Thyroid gland (tissue), 4 donors: ENCODE measurements at regions not wholly inside any gene's neighbourhood (a gene's known extent, or its start where the extent isn't known, plus 50 kb on each side); places are given as distances from the start of the nearest gene placed in this dataset.

Experiments used
- DNase-seq, 2 donors: peaks; one replicate each; pipeline ENCODE4 v3.0.0-alpha.2; 2019
- H3K27ac ChIP-seq, 3 donors: fragments of 200-600 bp; sonication (generic); 1 replicate in 2 of 3; 2 replicates in 1 of 3; pipeline ENCODE4 v1.5.1; 2016 to 2019; ENCODE audit warnings: mild to moderate bottlenecking in 1 of 3, moderate library complexity in 1 of 3
- H3K27me3 ChIP-seq: fragments of 200-600 bp; sonication (generic); one replicate; pipeline ENCODE4 v1.5.1; 2019
- H3K36me3 ChIP-seq, 2 donors: fragments of 200-600 bp; sonication (generic); one replicate each; pipeline ENCODE4 v1.5.1; 2016 to 2019
- H3K4me1 ChIP-seq, 2 donors: fragments of 200-600 bp; sonication (generic); one replicate each; pipeline ENCODE4 v1.5.1; 2017 to 2019
- H3K4me3 ChIP-seq, 3 donors: fragments of 200-600 bp; sonication (generic); replicated peaks in 1 of 3; 1 replicate in 2 of 3; 2 replicates in 1 of 3; pipeline ENCODE4 v1.5.1; 2016; ENCODE audit warnings: mild to moderate bottlenecking in 1 of 3
- H3K9me3 ChIP-seq: fragments of 200-600 bp; sonication (generic); one replicate; pipeline ENCODE4 v1.5.1; 2017
- POLR2A ChIP-seq, 2 donors: fragments of 450-650 bp; IDR thresholded peaks; one replicate each; pipeline ENCODE4 v1.6.1; 2017; ENCODE audit warnings: antibody characterized with exemption in 2 of 2, mild to moderate bottlenecking in 2 of 2, moderate library complexity in 1 of 2
- WGBS, 2 donors: methylation state at CpG; one replicate each; pipeline ENCODE4 v1.1.5; 2017; 5-methylcytosine and 5-hydroxymethylcytosine counted together
- intact Hi-C: fragments of 100-400 bp; cut with DNase I; formaldehyde crosslinking; loops from one replicate; pipeline ENCODE4 v1.15.1; 2023
- TF ChIP-seq, protein P1 (sequence below), 6 experiments: fragments of 200-600 bp in 3 of 6; fragments of 450-650 bp in 3 of 6; sonication (generic) in 3 of 6; IDR thresholded peaks; one replicate each; pipeline ENCODE4 v1.5.1; 2016 to 2019; ENCODE audit warnings: antibody characterized with exemption in 6 of 6, mild to moderate bottlenecking in 2 of 6, inconsistent platforms in 1 of 6, moderate library complexity in 1 of 6

DNA sequence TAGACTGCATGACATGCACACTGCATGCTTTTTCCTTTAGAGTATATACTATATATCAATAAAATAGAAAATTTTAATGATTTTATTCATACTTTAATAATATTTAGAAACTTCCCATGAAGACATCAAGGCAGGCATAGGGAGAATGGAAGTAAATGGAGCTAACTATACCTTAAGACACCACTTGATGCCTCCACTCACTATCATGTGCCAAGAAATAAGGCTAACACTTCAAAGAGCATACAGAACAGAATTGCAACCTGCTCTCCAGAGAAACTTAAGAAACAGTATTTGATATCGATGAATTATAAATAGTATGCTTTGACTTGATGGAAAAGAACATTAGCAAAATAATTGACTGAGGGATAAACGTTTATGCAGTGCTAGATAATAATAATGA, 192.6 kb upstream of the MBNL1 start:
- Histone ChIP-seq H3K27ac (no peak overlapping the region), H3K4me3 (no peak overlapping the region), H3K27me3 (no peaks in the 10 kb centered on the region), H3K4me1 (no peaks in the 10 kb centered on the region), H3K36me3 (no peaks in the 10 kb centered on the region), H3K9me3 (no peaks in the 10 kb centered on the region)
- TF ChIP-seq, protein P1, sequence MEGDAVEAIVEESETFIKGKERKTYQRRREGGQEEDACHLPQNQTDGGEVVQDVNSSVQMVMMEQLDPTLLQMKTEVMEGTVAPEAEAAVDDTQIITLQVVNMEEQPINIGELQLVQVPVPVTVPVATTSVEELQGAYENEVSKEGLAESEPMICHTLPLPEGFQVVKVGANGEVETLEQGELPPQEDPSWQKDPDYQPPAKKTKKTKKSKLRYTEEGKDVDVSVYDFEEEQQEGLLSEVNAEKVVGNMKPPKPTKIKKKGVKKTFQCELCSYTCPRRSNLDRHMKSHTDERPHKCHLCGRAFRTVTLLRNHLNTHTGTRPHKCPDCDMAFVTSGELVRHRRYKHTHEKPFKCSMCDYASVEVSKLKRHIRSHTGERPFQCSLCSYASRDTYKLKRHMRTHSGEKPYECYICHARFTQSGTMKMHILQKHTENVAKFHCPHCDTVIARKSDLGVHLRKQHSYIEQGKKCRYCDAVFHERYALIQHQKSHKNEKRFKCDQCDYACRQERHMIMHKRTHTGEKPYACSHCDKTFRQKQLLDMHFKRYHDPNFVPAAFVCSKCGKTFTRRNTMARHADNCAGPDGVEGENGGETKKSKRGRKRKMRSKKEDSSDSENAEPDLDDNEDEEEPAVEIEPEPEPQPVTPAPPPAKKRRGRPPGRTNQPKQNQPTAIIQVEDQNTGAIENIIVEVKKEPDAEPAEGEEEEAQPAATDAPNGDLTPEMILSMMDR (IDR thresholded peaks at IDR 0.05) = no peak
- TF ChIP-seq POLR2A (IDR thresholded peaks at IDR 0.05) = no peak
- intact Hi-C loops = no loop called here
- DNase-seq = no peak
- WGBS, 2 donors = 90 to 92% methylated on average over 2 of the region's 2 CpGs

GRCh38 chr3:152079980-152080379, 188.7 kb upstream of the MBNL1 start:
- no peak for TF ChIP-seq POLR2A (IDR thresholded peaks at IDR 0.05)
- TF ChIP-seq, protein P1 (IDR thresholded peaks at IDR 0.05) = no peak
- H3K27ac ChIP-seq = no peak overlapping the region
- intact Hi-C loops = loop anchor here (10.0 kb wide), 1 partner anchor 395 kb away; no protein-coding TSS in a partner anchor
- no peaks in the 10 kb centered on the region for H3K4me1 ChIP-seq
- H3K4me3 ChIP-seq = no peak overlapping the region
- no peaks in the 10 kb centered on the region for H3K9me3 ChIP-seq
- H3K36me3 ChIP-seq = no peaks in the 10 kb centered on the region
- WGBS, 2 donors = 95 to 100% methylated on average over 1 to 2 of the region's 2 CpGs
- no peak for DNase-seq
- H3K27me3 ChIP-seq = no peaks in the 10 kb centered on the region

GRCh38 chr3:152083135-152083534, 185.6 kb upstream of the MBNL1 start:
- 83 to 86% methylated on average over 2 of the region's 2 CpGs for WGBS, 2 donors
- H3K27ac ChIP-seq = no peak overlapping the region
- DNase-seq = no peak
- TF ChIP-seq, protein P1 (IDR thresholded peaks at IDR 0.05) = no peak
- no peak for TF ChIP-seq POLR2A (IDR thresholded peaks at IDR 0.05)
- H3K4me1 ChIP-seq = no peaks in the 10 kb centered on the region
- H3K27me3 ChIP-seq = no peaks in the 10 kb centered on the region
- H3K36me3 ChIP-seq = no peaks in the 10 kb centered on the region
- no peaks in the 10 kb centered on the region for H3K9me3 ChIP-seq
- intact Hi-C loops = loop anchor here (10.0 kb wide), 1 partner anchor 392 kb away; no protein-coding TSS in a partner anchor
- H3K4me3 ChIP-seq = no peak overlapping the region

GRCh38 chr3:152084441-152085158, 184.1 kb upstream of the MBNL1 start:
- intact Hi-C loops = loop anchor here (10.0 kb wide), 1 partner anchor 390 kb away; no protein-coding TSS in a partner anchor

GRCh38 chr3:152087153-152087552, 181.6 kb upstream of the MBNL1 start:
- Histone ChIP-seq H3K36me3 (no peaks in the 10 kb centered on the region), H3K27me3 (no peaks in the 10 kb centered on the region), H3K27ac (no peak overlapping the region), H3K4me3 (no peak overlapping the region), H3K4me1 (no peaks in the 10 kb centered on the region), H3K9me3 (no peaks in the 10 kb centered on the region)
- intact Hi-C loops = loop anchor here (10.0 kb wide), 1 partner anchor 388 kb away; no protein-coding TSS in a partner anchor
- DNase-seq = no peak
- TF ChIP-seq, protein P1 (IDR thresholded peaks at IDR 0.05) = no peak
- TF ChIP-seq POLR2A (IDR thresholded peaks at IDR 0.05) = no peak

More at GRCh38 chr3:152084441-152085158, 184.1 kb upstream of the MBNL1 start:
- DNase-seq = no peak
- H3K27me3 ChIP-seq = no peaks in the 10 kb centered on the region
- H3K27ac ChIP-seq = no peak overlapping the region
- TF ChIP-seq POLR2A (IDR thresholded peaks at IDR 0.05) = no peak
- TF ChIP-seq, protein P1 (IDR thresholded peaks at IDR 0.05) = no peak
- H3K4me1 ChIP-seq = no peaks in the 10 kb centered on the region
- H3K4me3 ChIP-seq = no peak overlapping the region
- 85 to 90% methylated on average over 2 of the region's 2 CpGs for WGBS, 2 donors
- no peaks in the 10 kb centered on the region for H3K36me3 ChIP-seq
- no peaks in the 10 kb centered on the region for H3K9me3 ChIP-seq
